ENCODE measurements at regions not wholly inside any gene's neighbourhood (a gene's known extent, or its start where the extent isn't known, plus 50 kb on each side); places are given as distances from the start of the nearest gene placed in this dataset.

DNA sequence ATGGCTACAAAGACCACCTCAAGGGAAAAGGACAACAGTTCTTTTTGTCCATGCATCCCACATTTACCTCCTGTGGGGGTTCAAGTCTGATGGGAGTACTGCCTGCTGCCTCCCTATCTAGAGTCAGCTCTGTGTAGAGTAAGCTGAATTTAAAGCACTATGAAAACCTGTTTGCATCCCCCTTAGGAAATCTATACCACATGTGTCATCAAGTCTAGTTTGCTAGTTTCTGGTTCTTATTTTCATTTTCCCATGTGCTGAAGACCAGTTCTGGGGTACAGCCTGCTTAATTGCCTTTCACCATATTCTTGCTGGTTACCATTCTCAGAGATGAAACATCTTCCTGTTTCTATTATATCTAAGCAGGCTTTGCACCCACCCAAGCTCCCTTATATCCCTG is 470.3 kb downstream of the MBD2 start:
- no peak for DNase-seq

DNA sequence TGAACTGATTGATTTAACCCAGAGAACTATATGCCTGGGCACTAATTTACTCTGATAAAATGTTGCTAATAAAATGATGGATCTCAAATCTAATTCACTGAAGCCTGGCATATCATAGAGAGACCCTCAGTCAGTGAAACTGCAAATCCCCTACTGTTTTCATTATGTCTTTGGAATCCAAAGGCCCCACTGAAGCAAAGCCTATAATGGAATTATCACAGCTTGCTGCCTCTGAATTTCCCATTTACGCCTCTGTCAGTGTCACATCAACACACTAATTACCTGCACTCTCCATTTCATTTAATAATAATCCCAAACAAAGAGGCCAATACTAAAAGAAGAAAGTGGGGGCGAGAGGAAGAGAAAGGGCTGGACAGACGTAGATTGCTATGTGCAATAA is 470.9 kb downstream of the MBD2 start:
- DNase-seq, result no peak

DNA sequence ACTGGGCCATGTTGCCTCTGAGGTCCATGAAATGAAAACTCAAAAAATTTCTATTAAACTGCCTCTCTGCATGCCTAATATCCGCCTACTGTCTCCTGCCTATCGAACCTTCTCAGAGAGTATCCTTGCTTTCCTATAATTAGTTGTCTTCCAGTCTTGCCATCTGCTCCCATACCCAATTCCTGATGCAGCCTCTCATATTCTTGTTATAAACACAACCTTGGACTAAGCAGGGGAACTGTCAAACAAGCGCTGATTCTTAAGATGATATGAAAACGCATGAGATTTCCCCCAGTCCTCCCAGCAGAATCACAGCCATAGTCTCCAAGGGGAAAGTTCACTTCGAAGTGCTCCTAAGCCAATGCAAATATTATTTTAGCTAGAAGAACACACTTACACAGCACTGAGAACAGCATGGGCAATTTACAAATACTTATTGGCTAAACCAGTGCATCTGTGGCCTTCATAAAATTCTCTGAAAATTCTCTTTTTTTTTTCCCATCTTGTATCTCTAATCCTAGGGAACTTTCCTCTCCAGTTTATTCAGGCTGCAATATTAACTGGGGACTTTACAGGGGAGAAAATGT is 471.6 kb downstream of the MBD2 start:
- DNase-seq, result no peak

DNA sequence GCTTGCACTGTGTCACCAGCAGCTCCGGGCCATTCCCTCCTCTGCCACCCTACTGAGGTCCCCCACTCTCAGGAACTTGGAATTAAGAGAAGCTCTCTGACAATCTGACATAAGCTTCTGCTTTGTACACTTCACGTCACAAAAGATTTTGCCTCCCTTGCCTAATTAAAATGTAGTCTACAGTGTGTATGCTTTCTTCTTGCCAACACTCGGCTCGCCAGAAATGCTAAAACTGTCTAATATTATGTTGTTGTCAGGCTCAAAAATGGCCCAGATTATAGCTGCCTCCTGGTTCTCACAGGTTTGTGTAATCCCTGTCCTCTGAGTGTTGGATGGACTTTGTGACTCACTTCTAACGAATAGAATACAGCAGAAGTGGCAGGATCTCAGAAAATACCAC is 474.7 kb downstream of the MBD2 start:
- DNase-seq, result no peak

DNA sequence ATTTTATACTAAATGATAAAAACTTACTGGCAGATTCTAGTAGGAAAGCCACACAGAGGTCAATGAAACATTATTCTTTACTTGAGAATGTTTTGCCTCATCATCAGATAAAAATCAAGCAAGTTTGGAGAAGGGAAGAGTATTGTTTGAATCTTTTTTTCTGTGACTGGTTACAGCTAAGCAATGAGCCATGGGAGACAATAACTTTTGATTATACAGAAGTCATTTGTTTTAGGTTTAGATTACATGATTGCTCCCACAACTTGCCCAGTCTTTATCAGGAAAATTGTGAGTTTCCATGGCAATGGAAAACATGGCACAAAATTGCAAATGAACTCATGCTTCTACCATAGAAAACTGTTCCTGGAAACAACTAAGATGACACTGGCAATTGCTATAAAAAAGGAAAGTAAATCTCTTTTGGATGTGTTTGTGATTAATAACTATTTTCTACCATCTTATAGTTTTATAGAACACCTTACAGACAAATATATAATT is 476.8 kb downstream of the MBD2 start:
- DNase-seq, result no peak

DNA sequence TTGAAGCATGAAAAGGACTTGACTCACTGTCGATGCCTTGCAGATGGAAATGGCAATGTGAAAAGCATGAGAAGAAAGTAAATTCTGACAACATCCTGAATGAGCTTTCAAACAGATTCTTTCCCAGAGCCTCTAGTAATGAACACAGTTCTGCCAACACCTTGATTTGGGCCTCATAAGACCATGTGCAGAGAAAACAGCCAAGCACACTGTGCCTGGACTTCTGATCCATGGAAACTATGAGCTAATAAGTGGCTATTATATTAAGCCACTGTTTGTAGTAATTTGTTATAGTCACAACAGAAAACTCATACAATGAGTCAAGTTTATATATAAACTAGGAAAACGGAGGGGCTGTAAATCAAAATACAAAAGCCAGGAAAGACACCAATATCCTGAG is 477.3 kb downstream of the MBD2 start:
- DNase-seq, result no peak

DNA sequence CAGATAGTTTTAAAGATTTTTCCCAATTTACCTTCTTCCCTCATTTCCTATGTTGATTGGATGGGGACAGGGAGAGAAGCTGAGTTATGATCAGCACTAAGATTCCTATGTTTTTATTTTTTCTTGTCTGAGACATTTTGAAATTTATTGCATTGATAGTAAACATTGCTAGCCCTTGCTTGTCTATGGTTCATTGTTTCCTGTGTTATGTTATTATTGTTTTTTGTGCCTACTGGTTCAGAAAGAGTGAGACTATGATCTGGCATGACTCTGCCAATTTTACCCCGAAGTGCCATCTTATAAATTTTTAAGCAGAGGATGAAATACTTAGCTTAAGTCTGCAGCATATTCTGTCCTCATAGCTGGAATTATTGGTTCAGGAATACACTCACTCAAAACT is 478.5 kb downstream of the MBD2 start:
- DNase-seq, result no peak

DNA sequence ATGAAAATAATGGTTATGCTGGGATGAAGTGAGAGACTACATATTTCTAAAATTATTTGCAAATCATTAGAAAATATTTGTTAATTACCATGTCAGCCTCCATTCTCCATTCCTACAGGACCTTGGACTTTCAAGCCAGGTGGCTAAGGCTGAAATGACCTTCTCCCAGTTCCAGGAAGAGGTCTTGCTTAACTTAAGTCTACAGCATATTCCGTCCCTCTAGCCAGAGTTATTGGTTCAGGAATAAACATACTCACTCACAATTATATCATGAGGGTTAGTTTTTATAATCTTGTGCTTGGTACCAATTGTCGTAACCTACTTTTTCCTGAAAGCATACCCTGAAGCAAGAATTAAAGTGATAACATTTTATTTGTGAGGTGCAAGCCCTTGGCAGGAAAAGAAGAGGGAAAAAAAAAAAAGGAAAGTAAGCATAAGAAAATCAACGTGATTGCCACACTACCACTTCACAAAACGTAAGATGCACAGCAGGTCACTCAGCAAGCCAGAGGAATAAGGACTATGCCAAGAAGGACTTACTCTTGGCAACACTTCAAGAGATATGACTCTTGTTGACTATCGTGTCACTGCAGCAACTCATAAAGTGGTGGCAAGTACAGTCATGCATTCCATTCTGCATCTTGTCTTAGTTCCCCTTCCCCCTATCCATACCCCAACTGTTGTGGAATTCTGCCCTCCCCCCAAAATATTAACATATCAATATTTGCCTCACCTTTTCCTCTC is 479.1 kb downstream of the MBD2 start:
- no peak for DNase-seq

DNA sequence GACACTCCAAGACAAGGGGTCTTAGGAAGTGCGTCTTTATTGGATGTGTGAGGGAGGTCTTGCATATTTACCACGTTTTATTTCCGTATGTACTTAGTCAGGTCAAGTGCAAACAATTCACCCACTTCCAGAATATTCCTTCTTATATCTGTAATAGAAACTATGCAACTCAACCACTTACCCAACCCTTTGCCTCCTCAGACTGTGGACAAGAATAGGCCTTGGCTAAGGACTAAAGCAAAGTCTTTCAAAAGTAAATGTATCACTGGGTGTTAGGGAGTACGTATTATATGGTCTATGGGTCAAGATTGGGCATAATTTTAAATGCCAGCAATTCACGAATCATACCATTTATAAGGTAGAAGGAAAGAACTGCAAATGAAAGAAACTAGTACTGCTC is 484.8 kb downstream of the MBD2 start:
- peak in 1 of 2 donors; percentile 6 for DNase-seq

DNA sequence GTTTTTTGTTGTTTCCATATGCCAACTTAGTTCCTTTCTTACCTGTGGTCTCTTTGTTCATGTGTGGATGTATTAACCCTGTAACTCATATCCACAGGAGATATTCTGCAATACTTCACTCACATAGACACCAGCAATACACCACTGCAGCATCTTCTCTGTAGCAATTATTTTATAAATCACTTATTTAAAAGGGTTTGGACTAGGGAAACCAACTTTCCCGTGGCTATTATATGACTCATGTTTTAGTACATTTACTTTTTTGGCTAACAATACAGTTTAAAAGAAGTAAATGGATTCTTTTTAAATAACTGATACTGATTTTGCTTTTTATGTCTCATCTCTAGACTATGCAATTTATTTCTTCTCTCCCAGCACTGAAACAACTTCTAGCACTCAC is 488.9 kb downstream of the MBD2 start:
- no peak for DNase-seq

DNA sequence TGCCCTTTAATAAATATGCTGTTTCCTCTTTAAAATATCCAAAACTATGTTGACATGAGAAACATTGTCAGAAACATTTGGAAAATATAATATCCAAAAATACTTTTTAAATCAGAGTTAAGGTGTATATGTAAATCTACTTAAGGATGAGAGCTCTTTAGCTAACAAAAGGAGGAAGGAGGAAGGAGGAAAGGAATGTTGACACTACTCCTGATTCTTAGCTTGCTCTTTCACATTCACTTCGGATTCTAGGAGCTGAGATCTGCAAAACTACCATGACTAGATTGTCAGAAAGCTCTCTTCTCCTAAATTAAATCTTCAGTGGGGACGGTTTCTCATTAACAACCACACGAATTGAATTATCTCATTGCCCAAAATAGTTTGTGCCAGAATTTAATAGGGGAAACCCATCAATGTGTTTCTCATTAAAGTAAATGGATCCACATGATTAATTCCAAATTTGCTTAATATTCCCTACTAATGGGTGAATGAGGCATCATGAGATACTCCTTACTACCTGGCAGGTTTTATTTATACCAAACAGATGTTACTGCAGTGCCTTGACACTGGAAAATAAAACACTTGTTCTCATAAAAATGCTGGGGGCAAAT is 509.1 kb downstream of the MBD2 start:
- no peak for DNase-seq

DNA sequence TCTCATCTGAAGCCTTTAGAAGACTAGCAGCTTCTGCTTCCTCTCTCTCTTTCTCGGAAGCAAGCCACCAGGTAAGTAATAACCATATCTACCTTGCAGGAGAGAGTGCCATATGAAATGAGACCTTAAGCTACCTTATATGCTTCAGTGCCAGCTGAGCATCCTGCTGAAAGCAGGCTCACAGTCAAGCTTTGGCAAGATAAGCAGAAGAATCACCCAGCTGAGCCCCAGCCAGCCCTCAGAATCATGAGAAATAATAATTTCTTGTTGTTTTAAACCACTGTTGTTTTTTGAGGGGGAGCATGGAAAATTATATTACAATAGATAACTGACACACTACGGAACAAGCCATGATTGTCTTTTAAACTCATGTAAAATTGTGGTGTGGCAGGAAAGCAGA is 514.4 kb downstream of the MBD2 start:
- no peak for DNase-seq

DNA sequence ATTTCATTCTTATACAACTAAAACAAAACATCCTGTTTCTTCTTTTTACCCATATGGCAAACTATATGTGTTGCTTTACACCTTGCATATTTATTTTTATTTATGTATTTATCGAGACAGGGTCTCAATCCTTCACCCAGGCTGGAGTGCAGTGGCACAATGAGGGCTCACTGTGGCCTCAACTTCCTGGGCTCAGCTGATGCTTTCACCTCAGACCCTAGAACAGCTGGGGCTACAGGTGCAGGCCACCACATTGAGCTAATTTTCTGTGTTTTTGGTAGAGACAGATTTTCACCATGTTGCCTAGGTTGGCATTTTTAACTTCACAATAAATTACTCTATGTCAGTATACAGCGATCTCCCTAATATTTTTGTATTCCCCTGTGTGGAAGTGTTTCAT is 522.0 kb downstream of the MBD2 start:
- DNase-seq, result no peak

DNA sequence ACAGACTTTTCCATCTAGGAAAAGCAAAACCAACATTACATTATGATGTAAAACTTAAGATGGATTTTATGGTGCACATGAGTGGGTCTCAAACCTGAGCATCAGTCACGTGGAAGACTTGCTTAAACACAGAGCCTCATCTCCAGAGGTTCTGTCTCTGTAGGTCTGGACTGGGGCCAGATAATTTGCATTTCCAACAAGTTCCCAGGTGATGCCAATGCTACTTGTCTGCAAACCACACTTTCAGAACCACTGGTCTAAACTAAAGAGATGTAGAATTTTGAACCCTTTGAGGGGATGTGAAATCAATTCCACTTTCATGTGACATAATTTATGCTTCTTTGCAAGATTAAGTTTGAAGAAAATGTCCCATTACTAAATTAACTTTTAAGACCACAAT is 522.8 kb downstream of the MBD2 start:
- DNase-seq, result no peak

DNA sequence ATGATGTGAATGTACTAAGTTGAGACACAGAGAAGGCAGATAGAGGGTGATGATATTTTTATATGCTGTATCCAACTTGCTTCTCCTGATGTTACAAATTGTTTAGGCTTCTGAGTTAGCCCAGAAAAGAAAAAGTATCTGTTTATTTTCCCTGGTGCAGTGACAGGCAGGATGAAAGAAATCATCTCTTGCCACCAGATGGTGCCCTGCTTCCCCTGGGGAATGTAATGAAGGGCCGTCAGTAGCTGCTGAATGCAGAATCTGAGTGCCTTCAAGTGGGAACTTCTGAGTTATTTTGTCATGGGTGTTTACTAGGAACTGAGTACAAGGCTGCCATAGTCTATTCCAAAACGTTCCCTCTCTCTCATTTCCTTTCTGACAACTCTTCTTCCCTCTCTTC is 525.6 kb downstream of the MBD2 start:
- peak; percentile 9 to 10 for DNase-seq

DNA sequence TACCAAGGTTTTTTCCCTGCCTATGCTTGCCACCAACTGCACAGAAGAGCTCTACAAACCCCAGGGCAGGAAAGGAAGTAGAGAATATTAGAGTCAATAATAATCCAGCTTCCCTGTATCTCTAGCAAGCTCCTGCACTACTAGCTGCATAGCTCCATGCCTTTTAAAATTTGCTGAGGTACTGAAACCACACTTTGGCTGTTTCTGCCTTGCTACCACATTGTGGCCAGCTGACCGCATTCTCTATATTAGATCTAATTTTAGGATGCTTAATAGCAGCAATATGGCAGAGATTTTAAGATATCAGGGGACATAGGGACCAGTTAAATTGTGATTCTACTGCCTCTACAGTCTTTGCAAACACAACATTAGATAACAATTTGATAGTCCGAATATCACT is 534.6 kb downstream of the MBD2 start:
- DNase-seq, result no peak

DNA sequence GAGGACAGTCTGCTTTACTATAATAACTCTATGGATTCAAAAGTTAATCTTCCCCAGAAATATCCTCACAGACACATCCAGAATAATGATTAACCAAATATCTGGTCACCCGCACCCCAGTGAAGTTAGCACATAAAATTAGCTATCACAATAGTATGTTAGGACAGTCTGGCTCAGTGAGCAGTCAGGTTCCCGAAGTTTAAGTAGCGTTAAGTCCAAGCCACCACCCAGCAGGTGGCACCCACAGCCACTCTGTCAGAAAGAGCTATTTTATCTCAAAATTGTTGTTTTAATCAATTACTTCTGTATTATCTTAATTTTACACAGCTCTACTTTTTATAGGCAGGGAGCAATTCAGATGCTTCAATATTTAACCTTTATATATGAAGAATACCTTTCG is 537.5 kb downstream of the MBD2 start:
- no peak for DNase-seq

DNA sequence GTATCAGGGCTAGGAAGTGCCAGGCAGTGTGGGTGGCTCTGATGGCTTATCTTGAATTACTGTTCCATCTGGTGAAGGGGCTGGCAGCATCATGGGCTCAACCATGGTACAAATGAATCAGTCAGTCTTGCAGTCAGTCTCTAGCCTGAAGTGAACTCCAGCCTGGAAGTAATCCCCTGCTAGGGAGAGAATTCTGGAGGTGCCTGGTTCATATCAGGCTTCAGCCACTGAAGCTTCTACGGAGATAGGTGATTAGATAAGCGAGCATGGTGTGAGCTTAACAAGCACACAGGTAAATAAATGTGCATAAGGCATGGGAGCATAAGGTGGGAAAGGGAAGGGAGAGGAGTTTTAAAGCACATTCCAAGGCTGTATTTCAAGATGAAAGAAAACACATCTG is 541.7 kb downstream of the MBD2 start:
- DNase-seq, result no peak

DNA sequence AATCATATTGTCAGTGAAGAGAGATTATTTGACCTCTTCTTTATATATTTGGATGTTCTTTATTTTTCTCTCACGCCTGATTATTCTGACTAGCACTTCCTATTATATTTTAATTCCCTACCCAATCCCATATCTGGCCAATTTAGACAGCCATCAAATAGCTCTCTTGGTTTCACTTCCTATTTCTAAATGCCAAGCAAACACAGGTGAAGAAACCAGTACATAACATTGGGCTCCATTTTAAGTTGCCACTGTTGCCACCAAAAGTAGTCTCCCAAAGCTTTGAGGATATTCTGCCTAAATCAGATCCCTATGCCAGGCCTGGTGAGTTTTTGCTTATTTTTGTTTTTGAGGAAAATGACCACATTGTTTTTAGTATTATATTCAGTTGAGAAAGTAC is 547.0 kb downstream of the MBD2 start:
- no peak for DNase-seq

DNA sequence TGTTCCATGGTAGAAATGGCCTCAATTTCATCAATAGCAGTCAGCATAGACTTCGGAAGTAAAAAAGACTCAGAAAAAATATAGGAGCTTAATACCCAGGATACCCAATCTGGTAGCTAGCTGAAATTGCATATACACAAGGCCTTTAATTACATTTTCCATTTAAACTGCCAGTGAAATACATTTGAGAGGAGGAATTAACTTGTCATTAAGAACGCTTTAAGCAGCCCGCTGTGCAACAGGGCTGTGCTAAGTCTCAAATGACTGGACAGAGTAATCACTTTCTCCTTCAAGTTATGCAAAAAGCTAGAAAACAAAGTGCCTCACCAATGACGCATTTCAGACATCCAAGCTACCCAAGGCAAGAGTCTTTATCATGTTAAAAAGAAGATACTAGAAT is 558.8 kb downstream of the MBD2 start:
- no peak for DNase-seq

DNA sequence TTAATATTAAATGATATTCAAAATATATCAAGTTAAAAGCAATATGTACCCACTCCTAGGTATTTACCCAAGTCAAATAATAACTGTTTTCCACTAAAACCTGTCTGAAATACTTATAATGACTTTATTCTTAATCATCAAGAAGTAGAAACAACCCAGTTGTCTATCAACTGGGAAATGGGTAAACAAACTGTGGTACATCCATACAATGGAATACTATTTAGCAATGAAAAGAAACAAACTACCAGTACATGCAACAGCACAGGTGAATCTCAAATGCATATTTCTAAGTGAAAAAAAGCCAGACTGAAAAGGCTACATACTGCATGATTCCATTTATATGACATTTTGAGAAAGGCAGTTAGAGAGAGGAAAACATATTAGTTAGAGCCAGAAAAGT is 559.9 kb downstream of the MBD2 start:
- no peak for DNase-seq

DNA sequence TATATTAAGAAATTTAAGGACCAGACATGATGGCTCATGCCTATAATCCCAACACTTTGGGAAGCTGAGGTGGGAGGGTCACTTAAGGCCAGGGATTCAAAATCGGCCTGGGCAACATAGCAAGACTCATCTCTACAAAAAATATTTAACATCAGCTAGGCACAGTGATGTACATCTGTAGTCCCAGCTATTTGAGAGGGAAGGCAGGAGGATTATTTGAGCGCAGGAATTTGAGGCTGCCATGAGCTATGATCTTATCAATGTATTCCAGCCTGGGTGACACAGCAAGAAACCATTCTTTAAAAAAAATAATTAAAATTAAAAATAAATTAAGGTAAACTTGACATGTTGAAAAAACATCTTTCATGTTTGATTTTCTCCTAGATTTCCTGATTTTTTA is 564.2 kb downstream of the MBD2 start:
- DNase-seq, result no peak

DNA sequence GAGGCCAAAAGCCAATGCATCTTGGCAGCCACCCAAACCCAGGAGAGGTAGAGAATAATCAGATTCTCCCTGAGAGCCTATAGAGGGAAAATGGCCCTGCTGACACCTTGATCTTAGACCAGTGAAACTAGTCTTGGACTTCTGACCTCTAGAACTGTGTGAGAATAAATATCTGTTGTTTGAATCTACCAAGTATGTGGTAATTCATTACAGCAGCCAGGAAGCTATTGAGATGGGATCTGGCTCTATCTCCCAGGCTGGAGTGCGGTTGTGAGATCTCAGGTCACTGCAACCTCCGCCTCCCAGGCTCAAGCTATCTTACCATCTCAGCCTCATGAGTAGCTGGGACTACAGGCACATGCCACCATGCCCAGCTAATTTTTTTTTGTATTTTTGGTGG is 567.2 kb downstream of the MBD2 start:
- DNase-seq, result no peak

DNA sequence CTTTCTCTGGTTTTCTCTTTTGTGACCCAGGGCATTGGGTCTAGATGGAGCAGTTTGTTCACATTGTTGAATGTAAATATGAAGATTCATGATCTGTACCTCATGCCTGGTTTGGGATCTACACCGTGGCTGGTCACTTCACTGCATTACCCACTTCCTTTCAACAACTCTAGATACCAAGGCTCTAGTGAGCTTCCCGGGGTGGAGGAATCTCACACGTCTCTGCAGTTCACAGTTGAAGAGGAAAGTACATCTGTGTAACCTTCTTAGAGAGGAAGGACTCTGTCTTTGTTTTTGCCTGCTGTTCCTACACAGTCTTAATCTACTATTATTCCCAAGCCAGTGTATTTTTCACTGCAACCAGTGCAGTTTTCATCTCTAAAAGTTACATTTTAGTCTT is 574.8 kb downstream of the MBD2 start:
- no peak for DNase-seq

Measured in right lung (tissue), 2 donors.